ENCODE measurements at regions not wholly inside any gene's neighbourhood (a gene's known extent, or its start where the extent isn't known, plus 50 kb on each side); places are given as distances from the start of the nearest gene placed in this dataset.

- Histone ChIP-seq H3K9me3 (no peaks in the 10 kb centered on the region), H3K27me3 (no peaks in the 10 kb centered on the region), H3K36me3 (no peaks in the 10 kb centered on the region), H3K27ac (no peak overlapping the region), H3K4me3 (no peak overlapping the region), H3K4me1 (no peaks in the 10 kb centered on the region)
- no peak for DNase-seq (ENCODE audit: low spot score in 2 of 2)
- TF ChIP-seq POLR2AphosphoS5 (IDR thresholded peaks at IDR 0.05) (no peak), CTCF (IDR thresholded peaks at IDR 0.05) (no peak), EP300 (IDR thresholded peaks at IDR 0.05) (no peak), POLR2A (IDR thresholded peaks at IDR 0.05) (no peak)
Measured at GRCh38 chr13:63129995-63130394, 1714.3 kb upstream of the PCDH20 start.

GRCh38 chr13:63128716-63129115 is 1713.1 kb upstream of the PCDH20 start:
- TF ChIP-seq EP300 (IDR thresholded peaks at IDR 0.05) (no peak), POLR2AphosphoS5 (IDR thresholded peaks at IDR 0.05) (no peak), POLR2A (IDR thresholded peaks at IDR 0.05) (no peak), CTCF (IDR thresholded peaks at IDR 0.05) (no peak)
- Histone ChIP-seq H3K4me1 (no peaks in the 10 kb centered on the region), H3K4me3 (no peak overlapping the region), H3K9me3 (no peaks in the 10 kb centered on the region), H3K36me3 (no peaks in the 10 kb centered on the region), H3K27ac (no peak overlapping the region), H3K27me3 (no peaks in the 10 kb centered on the region)
- DNase-seq (ENCODE audit: low spot score in 2 of 2) = no peak
- WGBS = 84% methylated on average over 2 of the region's 2 CpGs

- no peaks in the 10 kb centered on the region for H3K36me3 ChIP-seq
- no peaks in the 10 kb centered on the region for H3K9me3 ChIP-seq
- no peak for TF ChIP-seq POLR2A (IDR thresholded peaks at IDR 0.05)
- TF ChIP-seq CTCF (IDR thresholded peaks at IDR 0.05) = no peak
- no peak for TF ChIP-seq POLR2AphosphoS5 (IDR thresholded peaks at IDR 0.05)
- TF ChIP-seq EP300 (IDR thresholded peaks at IDR 0.05) = no peak
- no peak overlapping the region for H3K27ac ChIP-seq
- DNase-seq (ENCODE audit: low spot score in 2 of 2) = no peak
- H3K4me3 ChIP-seq = no peak overlapping the region
- no peaks in the 10 kb centered on the region for H3K27me3 ChIP-seq
- no peaks in the 10 kb centered on the region for H3K4me1 ChIP-seq
- WGBS = 28% methylated on average over 1 of the region's 1 CpG
Measured at GRCh38 chr13:63124863-63125262, 1709.2 kb upstream of the PCDH20 start.

GRCh38 chr13:63120883-63121282 is 1705.2 kb upstream of the PCDH20 start:
- DNase-seq (ENCODE audit: low spot score in 2 of 2) = no peak
- WGBS = 69% methylated on average over 2 of the region's 2 CpGs
- no peak overlapping the region for H3K27ac ChIP-seq
- H3K9me3 ChIP-seq = no peaks in the 10 kb centered on the region
- H3K27me3 ChIP-seq = no peaks in the 10 kb centered on the region
- no peak overlapping the region for H3K4me3 ChIP-seq
- TF ChIP-seq EP300 (IDR thresholded peaks at IDR 0.05) (no peak), POLR2AphosphoS5 (IDR thresholded peaks at IDR 0.05) (no peak), POLR2A (IDR thresholded peaks at IDR 0.05) (no peak), CTCF (IDR thresholded peaks at IDR 0.05) (no peak)
- no peaks in the 10 kb centered on the region for H3K36me3 ChIP-seq
- H3K4me1 ChIP-seq = no peaks in the 10 kb centered on the region

GRCh38 chr13:63117710-63118109 is 1702.1 kb upstream of the PCDH20 start:
- WGBS = 88% methylated on average over 15 of the region's 15 CpGs
- no peak overlapping the region for H3K27ac ChIP-seq
- TF ChIP-seq EP300 (IDR thresholded peaks at IDR 0.05) (no peak), POLR2A (IDR thresholded peaks at IDR 0.05) (no peak), POLR2AphosphoS5 (IDR thresholded peaks at IDR 0.05) (no peak), CTCF (IDR thresholded peaks at IDR 0.05) (no peak)
- H3K27me3 ChIP-seq = no peaks in the 10 kb centered on the region
- H3K4me3 ChIP-seq = no peak overlapping the region
- DNase-seq (ENCODE audit: low spot score in 2 of 2) = no peak
- H3K4me1 ChIP-seq = no peaks in the 10 kb centered on the region
- H3K36me3 ChIP-seq = no peaks in the 10 kb centered on the region
- H3K9me3 ChIP-seq = no peaks in the 10 kb centered on the region

Data from suprapubic skin (tissue), 4 donors.